GM23338 (cell line): ENCODE measurements at regions not wholly inside any gene's neighbourhood (a gene's known extent, or its start where the extent isn't known, plus 50 kb on each side); places are given as distances from the start of the nearest gene placed in this dataset.

Experiments
- ATAC-seq: fragments of 200-7000 bp; cut with Tn5 transposase; 3 replicates; pipeline ENCODE4 v1.9.1; 2020
- DNase-seq: peaks from one replicate; pipeline ENCODE4 v3.0.0-alpha.2; 2015; ENCODE audit warnings: low spot score
- H2AFZ ChIP-seq: fragments of 200-600 bp; sonication (generic); 2 replicates; pipeline ENCODE4 v1.8.0; 2016; ENCODE audit warnings: antibody characterized with exemption, mild to moderate bottlenecking, moderate library complexity
- H3F3A ChIP-seq: fragments of 200-600 bp; sonication (generic); replicated peaks from 2 replicates; pipeline ENCODE4 v1.8.0; 2017; ENCODE audit warnings: antibody characterized with exemption, mixed run types, low read depth
- H3K27ac ChIP-seq: fragments of 200-600 bp; sonication (generic); 2 replicates; pipeline ENCODE4 v1.6.1; 2016; ENCODE audit warnings: low read depth
- H3K27me3 ChIP-seq: fragments of 200-600 bp; sonication (generic); 2 replicates; pipeline ENCODE4 v1.8.0; 2016; ENCODE audit warnings: mild to moderate bottlenecking, mixed run types, moderate library complexity; ENCODE audit not compliant: insufficient read depth
- H3K36me3 ChIP-seq: fragments of 200-600 bp; sonication (generic); 2 replicates; pipeline ENCODE4 v1.8.0; 2016; ENCODE audit warnings: mild to moderate bottlenecking; ENCODE audit not compliant: insufficient read depth
- H3K4me1 ChIP-seq: fragments of 200-600 bp; sonication (generic); 2 replicates; pipeline ENCODE4 v1.8.0; 2016; ENCODE audit warnings: mild to moderate bottlenecking, moderate library complexity; ENCODE audit not compliant: insufficient read depth
- H3K4me2 ChIP-seq: fragments of 200-600 bp; sonication (generic); 2 replicates; pipeline ENCODE4 v1.7.1; 2017; ENCODE audit warnings: mixed run types
- H3K4me3 ChIP-seq: fragments of 200-600 bp; sonication (generic); 2 replicates; pipeline ENCODE4 v1.6.1; 2016; ENCODE audit warnings: mixed run types
- H3K79me2 ChIP-seq: fragments of 200-600 bp; sonication (generic); replicated peaks from 2 replicates; pipeline ENCODE4 v1.8.0; 2017; ENCODE audit warnings: mild to moderate bottlenecking; ENCODE audit not compliant: insufficient read depth
- H3K9me2 ChIP-seq: fragments of 200-600 bp; sonication (generic); 2 replicates; pipeline ENCODE4 v1.8.0; 2017; ENCODE audit not compliant: insufficient read depth
- H4K20me1 ChIP-seq: fragments of 200-600 bp; sonication (generic); replicated peaks from 2 replicates; pipeline ENCODE4 v1.8.0; 2017; ENCODE audit warnings: mild to moderate bottlenecking; ENCODE audit not compliant: insufficient read depth
- H3K27ac Mint-ChIP-seq: 2 replicates; pipeline ENCODE4 v1.8.0; 2020; ENCODE audit warnings: inconsistent platforms, mild to moderate bottlenecking, moderate library complexity, mixed read lengths
- H3K27me3 Mint-ChIP-seq: 3 replicates; pipeline ENCODE4 v1.8.0; 2022; ENCODE audit warnings: low read depth, mild to moderate bottlenecking, moderate library complexity, mixed read lengths, inconsistent platforms; ENCODE audit not compliant: insufficient read depth, poor library complexity
- H3K36me3 Mint-ChIP-seq: 3 replicates; pipeline ENCODE4 v1.8.0; 2021; ENCODE audit warnings: low read depth, mild to moderate bottlenecking, inconsistent platforms, moderate library complexity, mixed read lengths
- H3K4me1 Mint-ChIP-seq: 3 replicates; pipeline ENCODE4 v1.8.0; 2020; ENCODE audit warnings: mild to moderate bottlenecking, inconsistent platforms, mixed read lengths
- H3K4me3 Mint-ChIP-seq: 3 replicates; pipeline ENCODE4 v1.8.0; 2021; ENCODE audit warnings: moderate library complexity, mild to moderate bottlenecking, inconsistent platforms, mixed read lengths
- H3K9me3 Mint-ChIP-seq: 3 replicates; pipeline ENCODE4 v1.8.0; 2020; ENCODE audit warnings: moderate library complexity, mild to moderate bottlenecking, inconsistent platforms, mixed read lengths
- CREB1 ChIP-seq: fragments of 250-450 bp; sonication (Bioruptor Pico); IDR thresholded peaks from 2 replicates; pipeline ENCODE4 v1.5.0; 2020; ENCODE audit warnings: low read depth, mild to moderate bottlenecking, moderate library complexity
- ETS1 ChIP-seq: IDR thresholded peaks from 2 replicates; pipeline ENCODE4 v1.6.1; 2016; ENCODE audit warnings: antibody characterized with exemption
- EZH2 ChIP-seq: fragments of 200-600 bp; sonication (generic); IDR thresholded peaks from one replicate; pipeline ENCODE4 v1.8.0; 2017; ENCODE audit warnings: antibody characterized with exemption, mild to moderate bottlenecking, low read depth; ENCODE audit not compliant: unreplicated experiment
- JUNB ChIP-seq: IDR thresholded peaks from one replicate; pipeline ENCODE4 v1.6.1; 2016; ENCODE audit warnings: antibody characterized with exemption; ENCODE audit not compliant: unreplicated experiment
- POLR2AphosphoS5 ChIP-seq: IDR thresholded peaks from 2 replicates; pipeline ENCODE4 v1.6.1; 2016; ENCODE audit warnings: antibody characterized with exemption, low read depth
- STAT1 ChIP-seq: IDR thresholded peaks from one replicate; pipeline ENCODE4 v1.6.1; 2016; ENCODE audit warnings: antibody characterized with exemption; ENCODE audit not compliant: unreplicated experiment
- TF ChIP-seq, protein P1 (sequence below): fragments of 250-450 bp; sonication (Bioruptor Pico); IDR thresholded peaks from 2 replicates; pipeline ENCODE4 v1.5.0; 2020; ENCODE audit warnings: mild to moderate bottlenecking, moderate library complexity

DNA sequence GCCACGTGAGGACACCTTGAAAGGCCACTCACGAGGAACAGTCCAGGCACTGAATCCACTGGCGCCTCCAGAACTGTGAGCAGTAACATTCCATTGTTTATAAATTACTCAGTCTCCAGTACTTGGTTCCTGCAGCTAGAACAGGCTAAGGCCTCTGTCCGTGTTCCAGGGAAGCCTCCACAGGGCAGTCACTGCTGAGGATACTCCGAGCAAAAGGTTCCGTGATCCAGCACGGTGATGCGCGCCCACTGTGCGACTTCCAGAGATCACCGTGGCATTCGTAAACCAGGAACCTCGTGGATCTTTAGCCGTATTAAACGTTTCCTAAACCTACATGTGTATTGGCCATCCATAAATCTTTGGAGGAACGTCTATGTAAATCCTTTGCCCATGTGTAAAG, 51.5 kb upstream of the SALL3 start:
- H3K4me3 ChIP-seq = no peak overlapping the region
- TF ChIP-seq POLR2AphosphoS5 = no peak
- no peak for TF ChIP-seq ETS1
- no peak for TF ChIP-seq STAT1
- TF ChIP-seq JUNB = no peak
- TF ChIP-seq EZH2 = no peak
- no peak for TF ChIP-seq CREB1 (CRISPR knock-in tag)
- TF ChIP-seq, protein P1, sequence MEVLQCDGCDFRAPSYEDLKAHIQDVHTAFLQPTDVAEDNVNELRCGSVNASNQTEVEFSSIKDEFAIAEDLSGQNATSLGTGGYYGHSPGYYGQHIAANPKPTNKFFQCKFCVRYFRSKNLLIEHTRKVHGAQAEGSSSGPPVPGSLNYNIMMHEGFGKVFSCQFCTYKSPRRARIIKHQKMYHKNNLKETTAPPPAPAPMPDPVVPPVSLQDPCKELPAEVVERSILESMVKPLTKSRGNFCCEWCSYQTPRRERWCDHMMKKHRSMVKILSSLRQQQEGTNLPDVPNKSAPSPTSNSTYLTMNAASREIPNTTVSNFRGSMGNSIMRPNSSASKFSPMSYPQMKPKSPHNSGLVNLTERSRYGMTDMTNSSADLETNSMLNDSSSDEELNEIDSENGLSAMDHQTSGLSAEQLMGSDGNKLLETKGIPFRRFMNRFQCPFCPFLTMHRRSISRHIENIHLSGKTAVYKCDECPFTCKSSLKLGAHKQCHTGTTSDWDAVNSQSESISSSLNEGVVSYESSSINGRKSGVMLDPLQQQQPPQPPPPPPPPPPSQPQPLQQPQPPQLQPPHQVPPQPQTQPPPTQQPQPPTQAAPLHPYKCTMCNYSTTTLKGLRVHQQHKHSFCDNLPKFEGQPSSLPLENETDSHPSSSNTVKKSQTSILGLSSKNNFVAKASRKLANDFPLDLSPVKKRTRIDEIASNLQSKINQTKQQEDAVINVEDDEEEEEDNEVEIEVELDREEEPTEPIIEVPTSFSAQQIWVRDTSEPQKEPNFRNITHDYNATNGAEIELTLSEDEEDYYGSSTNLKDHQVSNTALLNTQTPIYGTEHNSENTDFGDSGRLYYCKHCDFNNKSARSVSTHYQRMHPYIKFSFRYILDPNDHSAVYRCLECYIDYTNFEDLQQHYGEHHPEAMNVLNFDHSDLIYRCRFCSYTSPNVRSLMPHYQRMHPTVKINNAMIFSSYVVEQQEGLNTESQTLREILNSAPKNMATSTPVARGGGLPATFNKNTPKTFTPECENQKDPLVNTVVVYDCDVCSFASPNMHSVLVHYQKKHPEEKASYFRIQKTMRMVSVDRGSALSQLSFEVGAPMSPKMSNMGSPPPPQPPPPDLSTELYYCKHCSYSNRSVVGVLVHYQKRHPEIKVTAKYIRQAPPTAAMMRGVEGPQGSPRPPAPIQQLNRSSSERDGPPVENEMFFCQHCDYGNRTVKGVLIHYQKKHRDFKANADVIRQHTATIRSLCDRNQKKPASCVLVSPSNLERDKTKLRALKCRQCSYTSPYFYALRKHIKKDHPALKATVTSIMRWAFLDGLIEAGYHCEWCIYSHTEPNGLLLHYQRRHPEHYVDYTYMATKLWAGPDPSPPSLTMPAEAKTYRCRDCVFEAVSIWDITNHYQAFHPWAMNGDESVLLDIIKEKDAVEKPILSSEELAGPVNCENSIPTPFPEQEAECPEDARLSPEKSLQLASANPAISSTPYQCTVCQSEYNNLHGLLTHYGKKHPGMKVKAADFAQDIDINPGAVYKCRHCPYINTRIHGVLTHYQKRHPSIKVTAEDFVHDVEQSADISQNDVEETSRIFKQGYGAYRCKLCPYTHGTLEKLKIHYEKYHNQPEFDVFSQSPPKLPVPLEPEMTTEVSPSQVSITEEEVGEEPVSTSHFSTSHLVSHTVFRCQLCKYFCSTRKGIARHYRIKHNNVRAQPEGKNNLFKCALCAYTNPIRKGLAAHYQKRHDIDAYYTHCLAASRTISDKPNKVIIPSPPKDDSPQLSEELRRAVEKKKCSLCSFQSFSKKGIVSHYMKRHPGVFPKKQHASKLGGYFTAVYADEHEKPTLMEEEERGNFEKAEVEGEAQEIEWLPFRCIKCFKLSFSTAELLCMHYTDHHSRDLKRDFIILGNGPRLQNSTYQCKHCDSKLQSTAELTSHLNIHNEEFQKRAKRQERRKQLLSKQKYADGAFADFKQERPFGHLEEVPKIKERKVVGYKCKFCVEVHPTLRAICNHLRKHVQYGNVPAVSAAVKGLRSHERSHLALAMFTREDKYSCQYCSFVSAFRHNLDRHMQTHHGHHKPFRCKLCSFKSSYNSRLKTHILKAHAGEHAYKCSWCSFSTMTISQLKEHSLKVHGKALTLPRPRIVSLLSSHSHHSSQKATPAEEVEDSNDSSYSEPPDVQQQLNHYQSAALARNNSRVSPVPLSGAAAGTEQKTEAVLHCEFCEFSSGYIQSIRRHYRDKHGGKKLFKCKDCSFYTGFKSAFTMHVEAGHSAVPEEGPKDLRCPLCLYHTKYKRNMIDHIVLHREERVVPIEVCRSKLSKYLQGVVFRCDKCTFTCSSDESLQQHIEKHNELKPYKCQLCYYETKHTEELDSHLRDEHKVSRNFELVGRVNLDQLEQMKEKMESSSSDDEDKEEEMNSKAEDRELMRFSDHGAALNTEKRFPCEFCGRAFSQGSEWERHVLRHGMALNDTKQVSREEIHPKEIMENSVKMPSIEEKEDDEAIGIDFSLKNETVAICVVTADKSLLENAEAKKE (CRISPR knock-in tag) = no peak

More for the DNA sequence above, 51.5 kb upstream of the SALL3 start:
- no peak for DNase-seq
- Histone ChIP-seq H3K36me3 (no peaks in the 10 kb centered on the region), H3F3A (no peaks in the 10 kb centered on the region), H3K4me2 (no peak overlapping the region), H3K27me3 (no peaks in the 10 kb centered on the region), H3K27ac (no peak overlapping the region), H2AFZ (no peak overlapping the region), H3K4me1 (no peaks in the 10 kb centered on the region), H4K20me1 (no peaks in the 10 kb centered on the region), H3K9me2 (no peaks in the 10 kb centered on the region), H3K79me2 (no peaks in the 10 kb centered on the region)
- no peak for ATAC-seq
- H3K27ac Mint-ChIP-seq = no peak overlapping the region
- peaks cover 2% of the 10 kb centered on the region for H3K27me3 Mint-ChIP-seq
- no peaks in the 10 kb centered on the region for H3K4me1 Mint-ChIP-seq
- peaks cover 95% of the 10 kb centered on the region; the same call in 2 of the 3 replicates for H3K9me3 Mint-ChIP-seq
- H3K36me3 Mint-ChIP-seq = peaks cover 31% of the 10 kb centered on the region; the same call in 2 of the 3 replicates
- no peak overlapping the region for H3K4me3 Mint-ChIP-seq
